ENCODE measurements at regions not wholly inside any gene's neighbourhood (a gene's known extent, or its start where the extent isn't known, plus 50 kb on each side); places are given as distances from the start of the nearest gene placed in this dataset.

- no peaks in the 10 kb centered on the region for H3K36me3 ChIP-seq
- H3K27me3 ChIP-seq (replicated peaks; ENCODE audit: insufficient read depth) = no peaks in the 10 kb centered on the region
- intact Hi-C loops (cut with DNase I) = loop anchor here (2.0 kb wide), 1 partner anchor 29 kb away; no protein-coding TSS in a partner anchor
- H3K27ac ChIP-seq = peak overlapping the region; percentile 60 to 66
- DNase-seq (ENCODE audit: low spot score) = no peak
- no peaks in the 10 kb centered on the region for H3K9me3 ChIP-seq
- 37% methylated on average over 5 of the region's 5 CpGs for WGBS
- TF ChIP-seq, protein P1, sequence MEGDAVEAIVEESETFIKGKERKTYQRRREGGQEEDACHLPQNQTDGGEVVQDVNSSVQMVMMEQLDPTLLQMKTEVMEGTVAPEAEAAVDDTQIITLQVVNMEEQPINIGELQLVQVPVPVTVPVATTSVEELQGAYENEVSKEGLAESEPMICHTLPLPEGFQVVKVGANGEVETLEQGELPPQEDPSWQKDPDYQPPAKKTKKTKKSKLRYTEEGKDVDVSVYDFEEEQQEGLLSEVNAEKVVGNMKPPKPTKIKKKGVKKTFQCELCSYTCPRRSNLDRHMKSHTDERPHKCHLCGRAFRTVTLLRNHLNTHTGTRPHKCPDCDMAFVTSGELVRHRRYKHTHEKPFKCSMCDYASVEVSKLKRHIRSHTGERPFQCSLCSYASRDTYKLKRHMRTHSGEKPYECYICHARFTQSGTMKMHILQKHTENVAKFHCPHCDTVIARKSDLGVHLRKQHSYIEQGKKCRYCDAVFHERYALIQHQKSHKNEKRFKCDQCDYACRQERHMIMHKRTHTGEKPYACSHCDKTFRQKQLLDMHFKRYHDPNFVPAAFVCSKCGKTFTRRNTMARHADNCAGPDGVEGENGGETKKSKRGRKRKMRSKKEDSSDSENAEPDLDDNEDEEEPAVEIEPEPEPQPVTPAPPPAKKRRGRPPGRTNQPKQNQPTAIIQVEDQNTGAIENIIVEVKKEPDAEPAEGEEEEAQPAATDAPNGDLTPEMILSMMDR (IDR thresholded peaks at IDR 0.05) = no peak
- TF ChIP-seq POLR2AphosphoS5 (IDR thresholded peaks at IDR 0.05) = no peak
- no peak for TF ChIP-seq POLR2A (IDR thresholded peaks at IDR 0.05)
- peaks cover 15% of the 10 kb centered on the region for H3K4me1 ChIP-seq (replicated peaks)
- no peak overlapping the region for H3K4me3 ChIP-seq
Measured at GRCh38 chr6:37101991-37102298, 68.0 kb upstream of the PIM1 start.

DNA sequence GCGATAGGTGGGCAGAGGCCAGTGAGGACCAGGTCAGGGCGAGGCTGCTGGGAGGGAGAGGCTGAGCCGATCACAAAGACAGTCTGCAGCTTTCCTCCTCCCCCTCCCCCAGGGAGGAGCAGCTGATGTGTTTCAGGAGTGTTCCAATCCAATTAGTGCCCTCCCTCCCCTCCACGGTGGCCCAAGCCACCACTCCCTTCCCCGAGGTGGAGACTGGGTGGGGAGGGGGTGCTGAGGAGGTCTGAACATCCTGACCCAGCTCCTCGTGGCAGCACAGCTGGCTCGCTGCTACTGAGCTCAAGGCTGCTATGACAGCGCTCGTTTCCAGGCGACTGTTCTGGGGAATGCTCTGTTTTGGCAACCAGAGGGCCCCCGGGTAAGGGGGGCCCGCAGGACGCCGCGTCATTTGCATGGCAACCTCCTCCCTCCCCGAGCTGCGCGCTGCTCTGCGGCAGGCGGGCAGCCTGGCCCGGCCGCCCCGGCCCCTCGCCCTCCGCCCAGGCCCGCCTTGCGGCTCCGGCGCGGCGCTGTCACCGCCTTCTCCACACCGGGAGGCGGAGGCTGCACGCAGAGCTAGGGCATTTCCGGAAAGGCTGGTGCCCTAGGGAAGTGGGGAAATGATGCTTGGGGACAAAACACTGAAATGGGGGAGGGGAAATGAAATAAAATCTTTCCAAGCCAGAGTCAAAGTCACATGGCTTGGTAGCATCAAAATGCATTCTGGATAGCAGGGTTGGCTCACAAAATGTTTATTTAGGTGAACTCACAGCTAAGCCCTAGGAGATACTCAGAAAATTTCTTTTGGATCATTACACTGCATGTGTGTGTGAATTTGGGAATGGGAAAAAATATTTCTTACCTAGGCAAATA is 67.4 kb upstream of the PIM1 start:
- intact Hi-C loops (cut with DNase I) = loop anchor here (2.0 kb wide), 1 partner anchor 28 kb away; no protein-coding TSS in a partner anchor
- Histone ChIP-seq H3K27me3 (replicated peaks; ENCODE audit: insufficient read depth) (no peaks in the 10 kb centered on the region), H3K4me3 (peak overlapping the region; percentile 29 to 36), H3K27ac (peak overlapping the region; percentile 60 to 66), H3K4me1 (replicated peaks) (peaks cover 15% of the 10 kb centered on the region), H3K36me3 (no peaks in the 10 kb centered on the region), H3K9me3 (no peaks in the 10 kb centered on the region)
- WGBS = 1% methylated on average over 35 of the region's 36 CpGs
- TF ChIP-seq POLR2A (IDR thresholded peaks at IDR 0.05) (peak; percentile 35), POLR2AphosphoS5 (IDR thresholded peaks at IDR 0.05) (peak; percentile 50)
- TF ChIP-seq, protein P1 (IDR thresholded peaks at IDR 0.05) = no peak
- DNase-seq (ENCODE audit: low spot score) = peak; percentile 78

GRCh38 chr6:37103169-37104039 is 66.5 kb upstream of the PIM1 start:
- DNase-seq (ENCODE audit: low spot score) = peak; percentile 44
- Histone ChIP-seq H3K9me3 (no peaks in the 10 kb centered on the region), H3K4me1 (replicated peaks) (peaks cover 15% of the 10 kb centered on the region), H3K36me3 (no peaks in the 10 kb centered on the region), H3K27me3 (replicated peaks; ENCODE audit: insufficient read depth) (no peaks in the 10 kb centered on the region), H3K27ac (peak overlapping the region; percentile 60 to 66), H3K4me3 (peak overlapping the region in 1 of 2 donors; percentile 36)
- intact Hi-C loops (cut with DNase I) = loop anchor here (2.0 kb wide), 1 partner anchor 27 kb away; no protein-coding TSS in a partner anchor
- TF ChIP-seq POLR2AphosphoS5 (IDR thresholded peaks at IDR 0.05) (no peak), POLR2A (IDR thresholded peaks at IDR 0.05) (no peak)
- TF ChIP-seq, protein P1 (IDR thresholded peaks at IDR 0.05) = no peak
- 21% methylated on average over 10 of the region's 10 CpGs for WGBS

GRCh38 chr6:37104824-37105147 is 65.2 kb upstream of the PIM1 start:
- peaks cover 15% of the 10 kb centered on the region for H3K4me1 ChIP-seq (replicated peaks)
- no peak overlapping the region for H3K4me3 ChIP-seq
- no peaks in the 10 kb centered on the region for H3K27me3 ChIP-seq (replicated peaks; ENCODE audit: insufficient read depth)
- TF ChIP-seq POLR2AphosphoS5 (IDR thresholded peaks at IDR 0.05) (no peak), POLR2A (IDR thresholded peaks at IDR 0.05) (no peak)
- TF ChIP-seq, protein P1 (IDR thresholded peaks at IDR 0.05) = no peak
- intact Hi-C loops (cut with DNase I) = no loop called here
- H3K36me3 ChIP-seq = no peaks in the 10 kb centered on the region
- H3K9me3 ChIP-seq = no peaks in the 10 kb centered on the region
- no peak overlapping the region for H3K27ac ChIP-seq
- 57% methylated on average over 2 of the region's 2 CpGs for WGBS
- no peak for DNase-seq (ENCODE audit: low spot score)
